ENCODE measurements at regions not wholly inside any gene's neighbourhood (a gene's known extent, or its start where the extent isn't known, plus 50 kb on each side); places are given as distances from the start of the nearest gene placed in this dataset.

- TF ChIP-seq, protein P1, sequence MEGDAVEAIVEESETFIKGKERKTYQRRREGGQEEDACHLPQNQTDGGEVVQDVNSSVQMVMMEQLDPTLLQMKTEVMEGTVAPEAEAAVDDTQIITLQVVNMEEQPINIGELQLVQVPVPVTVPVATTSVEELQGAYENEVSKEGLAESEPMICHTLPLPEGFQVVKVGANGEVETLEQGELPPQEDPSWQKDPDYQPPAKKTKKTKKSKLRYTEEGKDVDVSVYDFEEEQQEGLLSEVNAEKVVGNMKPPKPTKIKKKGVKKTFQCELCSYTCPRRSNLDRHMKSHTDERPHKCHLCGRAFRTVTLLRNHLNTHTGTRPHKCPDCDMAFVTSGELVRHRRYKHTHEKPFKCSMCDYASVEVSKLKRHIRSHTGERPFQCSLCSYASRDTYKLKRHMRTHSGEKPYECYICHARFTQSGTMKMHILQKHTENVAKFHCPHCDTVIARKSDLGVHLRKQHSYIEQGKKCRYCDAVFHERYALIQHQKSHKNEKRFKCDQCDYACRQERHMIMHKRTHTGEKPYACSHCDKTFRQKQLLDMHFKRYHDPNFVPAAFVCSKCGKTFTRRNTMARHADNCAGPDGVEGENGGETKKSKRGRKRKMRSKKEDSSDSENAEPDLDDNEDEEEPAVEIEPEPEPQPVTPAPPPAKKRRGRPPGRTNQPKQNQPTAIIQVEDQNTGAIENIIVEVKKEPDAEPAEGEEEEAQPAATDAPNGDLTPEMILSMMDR (conservative IDR thresholded peaks at IDR 0.05): no peak
- TF ChIP-seq EZH2 (IDR thresholded peaks at IDR 0.05; ENCODE audit: low read depth): no peak
These were observed 115.0 kb upstream of the TPRG1 start for GRCh38 chr3:189056646-189057335.
